ENCODE measurements at regions not wholly inside any gene's neighbourhood (a gene's known extent, or its start where the extent isn't known, plus 50 kb on each side); places are given as distances from the start of the nearest gene placed in this dataset.
"Not testable (repeated sequence)": the region's sequence is repeated elsewhere in the genome, so short reads cannot be mapped to it uniquely, and the experiment has no call there.

- no peak overlapping the region for H3K27ac Mint-ChIP-seq
- no peaks in the 10 kb centered on the region for H3K4me1 Mint-ChIP-seq (ENCODE audit: low read depth)
- H3K27me3 Mint-ChIP-seq (ENCODE audit: insufficient read depth), result no peaks in the 10 kb centered on the region
- intact Hi-C loops (cut with micrococcal nuclease), result no loop called here
- H3K36me3 Mint-ChIP-seq (ENCODE audit: low read depth), result no peaks in the 10 kb centered on the region
- peaks cover 46% of the 10 kb centered on the region for H3K9me3 Mint-ChIP-seq
- no peak for DNase-seq (ENCODE audit: low spot score)
- no peak overlapping the region for H3K4me3 Mint-ChIP-seq
Measured at GRCh38 chr12:37548266-37548805, 768.2 kb upstream of the ALG10B start.

- H3K27ac Mint-ChIP-seq; intact Hi-C loops (cut with micrococcal nuclease); H3K36me3 Mint-ChIP-seq (ENCODE audit: low read depth); H3K4me3 Mint-ChIP-seq; H3K4me1 Mint-ChIP-seq (ENCODE audit: low read depth); DNase-seq (ENCODE audit: low spot score); H3K27me3 Mint-ChIP-seq (ENCODE audit: insufficient read depth): not testable (repeated sequence)
- peaks cover 29% of the 10 kb centered on the region for H3K9me3 Mint-ChIP-seq
Measured at GRCh38 chr12:37556957-37557356, 759.6 kb upstream of the ALG10B start.

DNA sequence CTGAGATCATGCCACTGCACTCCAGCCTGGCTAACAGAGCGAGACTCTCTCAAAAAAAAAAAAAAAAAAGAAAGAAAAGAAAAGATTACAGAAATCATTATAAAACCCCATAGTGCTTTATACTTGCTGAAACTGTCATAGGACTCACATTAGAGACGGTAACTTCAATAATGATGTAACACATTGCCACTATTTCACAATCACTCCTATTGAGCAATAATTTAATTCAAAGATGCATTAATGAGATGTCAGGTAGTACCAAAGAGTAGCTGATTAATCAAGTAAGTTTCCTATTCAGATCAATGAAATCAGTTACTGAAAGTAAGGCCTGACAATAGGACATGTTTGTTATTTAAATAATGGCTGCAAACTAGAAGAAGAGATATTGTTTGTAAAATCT lies 751.5 kb upstream of the ALG10B start:
- intact Hi-C loops (cut with micrococcal nuclease), result no loop called here
- DNase-seq (ENCODE audit: low spot score), result no peak
- Mint-ChIP-seq H3K9me3 (peaks cover 24% of the 10 kb centered on the region), H3K4me1 (ENCODE audit: low read depth) (no peaks in the 10 kb centered on the region), H3K36me3 (ENCODE audit: low read depth) (no peaks in the 10 kb centered on the region), H3K27ac (no peak overlapping the region), H3K4me3 (no peak overlapping the region), H3K27me3 (ENCODE audit: insufficient read depth) (no peaks in the 10 kb centered on the region)

DNA sequence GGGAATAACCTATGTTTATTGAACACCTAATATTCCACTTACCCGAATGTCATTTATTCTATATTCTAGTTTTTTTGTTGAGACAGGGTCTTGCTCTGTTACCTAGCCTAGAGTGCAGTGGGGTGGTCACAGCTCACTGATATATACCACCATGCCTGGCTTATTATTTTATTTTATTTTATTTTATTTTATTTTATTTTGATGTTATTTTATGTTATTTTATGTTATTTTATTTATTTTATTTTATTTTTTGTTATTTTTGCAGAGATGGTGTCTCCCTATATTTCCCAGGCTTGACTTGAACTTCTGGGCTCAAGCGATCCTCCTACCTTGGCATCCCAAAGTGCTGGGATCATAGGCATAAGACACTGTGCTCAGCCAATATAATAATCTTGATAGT lies 746.0 kb upstream of the ALG10B start:
- DNase-seq (ENCODE audit: low spot score); H3K27me3 Mint-ChIP-seq (ENCODE audit: insufficient read depth); H3K4me1 Mint-ChIP-seq (ENCODE audit: low read depth); H3K27ac Mint-ChIP-seq; H3K4me3 Mint-ChIP-seq; intact Hi-C loops (cut with micrococcal nuclease); H3K36me3 Mint-ChIP-seq (ENCODE audit: low read depth): not testable (repeated sequence)
- H3K9me3 Mint-ChIP-seq, result peaks cover 32% of the 10 kb centered on the region
